ENCODE measurements at regions not wholly inside any gene's neighbourhood (a gene's known extent, or its start where the extent isn't known, plus 50 kb on each side); places are given as distances from the start of the nearest gene placed in this dataset.

- TF ChIP-seq POLR2A (IDR thresholded peaks at IDR 0.05) = no peak
- TF ChIP-seq, protein P1, sequence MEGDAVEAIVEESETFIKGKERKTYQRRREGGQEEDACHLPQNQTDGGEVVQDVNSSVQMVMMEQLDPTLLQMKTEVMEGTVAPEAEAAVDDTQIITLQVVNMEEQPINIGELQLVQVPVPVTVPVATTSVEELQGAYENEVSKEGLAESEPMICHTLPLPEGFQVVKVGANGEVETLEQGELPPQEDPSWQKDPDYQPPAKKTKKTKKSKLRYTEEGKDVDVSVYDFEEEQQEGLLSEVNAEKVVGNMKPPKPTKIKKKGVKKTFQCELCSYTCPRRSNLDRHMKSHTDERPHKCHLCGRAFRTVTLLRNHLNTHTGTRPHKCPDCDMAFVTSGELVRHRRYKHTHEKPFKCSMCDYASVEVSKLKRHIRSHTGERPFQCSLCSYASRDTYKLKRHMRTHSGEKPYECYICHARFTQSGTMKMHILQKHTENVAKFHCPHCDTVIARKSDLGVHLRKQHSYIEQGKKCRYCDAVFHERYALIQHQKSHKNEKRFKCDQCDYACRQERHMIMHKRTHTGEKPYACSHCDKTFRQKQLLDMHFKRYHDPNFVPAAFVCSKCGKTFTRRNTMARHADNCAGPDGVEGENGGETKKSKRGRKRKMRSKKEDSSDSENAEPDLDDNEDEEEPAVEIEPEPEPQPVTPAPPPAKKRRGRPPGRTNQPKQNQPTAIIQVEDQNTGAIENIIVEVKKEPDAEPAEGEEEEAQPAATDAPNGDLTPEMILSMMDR (IDR thresholded peaks at IDR 0.05) = no peak
These were observed 570.7 kb upstream of the ID2 start for GRCh38 chr2:8111193-8111592.
